ENCODE measurements at regions not wholly inside any gene's neighbourhood (a gene's known extent, or its start where the extent isn't known, plus 50 kb on each side); places are given as distances from the start of the nearest gene placed in this dataset.

Small RNAs in the stretch of these regions (small RNA-seq; reads per million reads assigned to genes)
- 0 reads per million in 2 experiments for gene AC022513.1

Data from SK-MEL-5 (cell line).